B cell (primary cell): ENCODE measurements at regions not wholly inside any gene's neighbourhood (a gene's known extent, or its start where the extent isn't known, plus 50 kb on each side); places are given as distances from the start of the nearest gene placed in this dataset.

Source experiments
- EZH2 ChIP-seq: IDR thresholded peaks from 2 replicates; pipeline ENCODE4 v1.6.1; 2012; ENCODE audit warnings: borderline replicate concordance, low read depth, mild to moderate bottlenecking, moderate library complexity, low read length; ENCODE audit not compliant: insufficient read depth, poor library complexity, severe bottlenecking
- TF ChIP-seq, protein P1 (sequence below): fragments of 200-600 bp; IDR thresholded peaks from one replicate; pipeline ENCODE4 v1.8.0; 2022; ENCODE audit warnings: antibody characterized with exemption, mild to moderate bottlenecking

GRCh38 chr5:74173241-74173640 lies 467.3 kb downstream of the ENC1 start:
- TF ChIP-seq, protein P1, sequence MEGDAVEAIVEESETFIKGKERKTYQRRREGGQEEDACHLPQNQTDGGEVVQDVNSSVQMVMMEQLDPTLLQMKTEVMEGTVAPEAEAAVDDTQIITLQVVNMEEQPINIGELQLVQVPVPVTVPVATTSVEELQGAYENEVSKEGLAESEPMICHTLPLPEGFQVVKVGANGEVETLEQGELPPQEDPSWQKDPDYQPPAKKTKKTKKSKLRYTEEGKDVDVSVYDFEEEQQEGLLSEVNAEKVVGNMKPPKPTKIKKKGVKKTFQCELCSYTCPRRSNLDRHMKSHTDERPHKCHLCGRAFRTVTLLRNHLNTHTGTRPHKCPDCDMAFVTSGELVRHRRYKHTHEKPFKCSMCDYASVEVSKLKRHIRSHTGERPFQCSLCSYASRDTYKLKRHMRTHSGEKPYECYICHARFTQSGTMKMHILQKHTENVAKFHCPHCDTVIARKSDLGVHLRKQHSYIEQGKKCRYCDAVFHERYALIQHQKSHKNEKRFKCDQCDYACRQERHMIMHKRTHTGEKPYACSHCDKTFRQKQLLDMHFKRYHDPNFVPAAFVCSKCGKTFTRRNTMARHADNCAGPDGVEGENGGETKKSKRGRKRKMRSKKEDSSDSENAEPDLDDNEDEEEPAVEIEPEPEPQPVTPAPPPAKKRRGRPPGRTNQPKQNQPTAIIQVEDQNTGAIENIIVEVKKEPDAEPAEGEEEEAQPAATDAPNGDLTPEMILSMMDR, result no peak
- TF ChIP-seq EZH2, result no peak
